ENCODE measurements at regions not wholly inside any gene's neighbourhood (a gene's known extent, or its start where the extent isn't known, plus 50 kb on each side); places are given as distances from the start of the nearest gene placed in this dataset.
"Not testable (repeated sequence)": the region's sequence is repeated elsewhere in the genome, so short reads cannot be mapped to it uniquely, and the experiment has no call there.

DNA sequence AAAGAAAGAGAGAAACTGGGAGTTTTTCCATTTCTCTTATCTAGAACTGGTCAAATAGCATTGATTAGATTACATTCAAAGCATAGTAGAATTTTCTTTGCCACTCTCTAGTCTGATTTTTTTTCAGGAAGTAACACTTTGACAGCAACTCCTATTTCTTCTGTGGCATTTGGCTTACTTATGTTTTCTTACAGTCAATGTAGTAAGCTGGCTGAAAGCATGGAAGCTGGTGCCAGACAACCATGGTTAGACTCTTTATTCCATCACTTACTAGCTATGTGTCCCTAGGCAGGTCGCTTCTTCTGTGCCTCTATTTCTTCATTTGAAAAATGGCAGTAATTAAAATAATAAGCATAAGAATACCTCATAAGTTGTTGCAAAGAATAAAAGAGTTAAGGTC is 54.2 kb upstream of the OPRM1 start:
- no peak for DNase-seq

DNA sequence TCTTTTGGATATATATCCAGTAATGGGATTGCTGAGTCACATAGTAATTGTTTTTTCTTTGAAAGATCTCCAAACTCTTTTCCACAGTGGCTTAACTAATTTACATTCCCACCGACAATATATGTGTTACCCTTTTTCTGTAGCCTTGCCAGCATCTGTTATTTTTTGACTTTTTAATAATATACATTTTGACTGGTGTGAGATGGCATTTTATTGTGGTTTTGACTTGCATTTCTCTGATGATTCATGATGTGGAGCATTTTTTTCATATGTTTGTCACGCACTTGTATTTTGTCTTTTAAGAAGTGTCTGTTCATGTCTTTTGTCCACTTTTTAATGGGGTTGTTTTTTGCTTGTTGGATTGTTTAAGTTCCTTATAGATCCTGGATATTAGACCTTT is 58.9 kb upstream of the OPRM1 start:
- no peak for DNase-seq

DNA sequence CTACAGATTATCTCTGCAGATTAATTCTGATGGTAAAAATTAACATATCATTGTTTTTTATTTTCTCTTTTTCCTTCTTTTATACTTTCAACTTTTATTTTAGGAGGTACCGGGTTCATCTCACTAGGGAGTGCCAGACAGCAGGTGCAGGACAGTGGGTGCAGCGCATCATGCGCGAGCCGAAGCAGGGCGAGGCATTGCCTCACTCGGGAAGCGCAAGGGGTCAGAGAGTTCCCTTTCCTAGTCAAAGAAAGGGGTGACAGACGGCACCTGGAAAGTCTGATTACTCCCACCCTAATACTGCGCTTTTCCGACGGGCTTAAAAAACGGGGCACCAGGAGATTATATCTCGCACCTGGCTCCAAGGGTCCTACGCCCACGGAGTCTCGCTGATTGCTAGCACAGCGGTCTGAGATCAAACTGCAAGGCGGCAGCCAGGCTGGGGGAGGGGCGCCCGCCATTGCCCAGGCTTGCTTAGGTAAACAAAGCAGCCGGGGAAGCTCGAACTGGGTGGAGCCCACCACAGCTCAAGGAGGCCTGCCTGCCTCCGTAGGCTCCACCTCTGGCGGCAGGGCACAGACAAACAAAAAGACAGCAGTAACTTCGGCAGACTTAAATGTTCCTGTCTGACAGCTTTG is 60.0 kb upstream of the OPRM1 start:
- not testable (repeated sequence) for DNase-seq

DNA sequence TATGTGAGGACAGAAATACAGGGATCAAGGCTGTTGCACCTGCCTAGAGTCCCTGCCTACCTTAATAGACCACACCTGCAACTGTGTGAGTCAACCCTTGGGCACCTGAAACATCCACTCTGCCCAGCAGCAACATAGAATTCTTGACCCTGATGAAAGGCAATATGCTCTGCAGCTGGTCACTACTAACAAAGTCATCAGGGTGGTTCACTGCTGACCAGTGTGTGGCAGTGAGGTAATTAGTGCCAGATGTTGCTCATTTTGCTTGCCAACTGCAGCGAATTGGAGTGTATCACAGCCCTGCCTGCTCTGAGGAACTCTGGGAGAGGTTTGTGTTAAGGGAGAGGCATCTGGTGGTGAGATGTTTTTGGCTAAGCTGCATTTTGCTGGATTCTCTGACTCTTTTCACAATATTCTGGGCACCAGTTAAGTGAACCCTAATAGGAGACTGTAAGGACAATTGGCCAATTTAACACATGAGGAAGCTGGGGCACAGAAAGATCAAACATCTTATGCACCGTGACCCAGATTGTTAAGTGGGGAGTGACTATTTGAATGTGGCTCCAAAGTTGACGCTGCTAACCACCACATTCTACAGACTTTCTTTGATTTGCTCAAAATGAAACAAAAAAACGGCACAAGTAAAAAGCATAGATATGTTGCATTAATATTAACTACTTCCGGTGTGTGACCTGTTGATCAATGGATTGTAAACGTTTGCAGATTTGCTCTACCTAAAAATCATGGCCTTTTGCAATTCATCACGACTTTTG is 61.9 kb upstream of the OPRM1 start:
- DNase-seq, result no peak

DNA sequence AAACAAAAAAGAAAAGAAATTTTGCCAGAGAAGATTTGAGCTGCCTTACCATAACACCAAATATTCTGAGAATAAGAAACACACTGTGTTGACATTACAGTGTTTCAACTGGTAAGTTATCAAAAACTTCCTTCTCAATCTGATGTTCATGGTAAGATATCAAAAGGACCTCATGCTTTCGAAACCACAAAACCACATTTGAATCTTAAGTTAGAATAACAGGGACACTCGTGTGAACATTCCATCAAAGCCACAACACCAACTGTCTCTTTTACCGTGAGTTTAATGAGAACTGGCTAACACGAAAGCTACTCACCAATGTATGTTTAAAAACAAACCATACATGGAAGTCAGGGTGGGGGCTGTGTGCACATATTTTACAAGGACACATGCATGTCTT is 73.0 kb upstream of the OPRM1 start:
- no peak for DNase-seq

DNA sequence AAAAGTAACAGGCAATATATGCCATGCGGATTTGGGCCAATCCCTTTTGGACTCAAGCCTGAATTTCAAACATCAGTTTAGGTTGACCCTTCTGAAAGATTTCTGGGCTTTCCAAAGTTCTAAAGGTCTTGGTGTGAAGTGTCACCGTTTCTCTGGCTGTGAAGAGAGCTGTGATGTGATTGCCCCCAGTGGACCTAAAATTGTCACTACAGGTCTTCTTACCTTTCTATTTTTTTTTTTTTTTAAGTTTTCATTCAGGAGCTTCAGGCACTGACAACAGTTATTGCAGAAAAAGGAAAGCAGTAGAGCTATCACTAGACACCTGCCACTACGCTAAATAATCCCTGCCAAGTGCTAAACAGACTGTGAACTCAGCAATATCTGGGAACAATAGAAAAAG is 75.7 kb upstream of the OPRM1 start:
- DNase-seq, result no peak

DNA sequence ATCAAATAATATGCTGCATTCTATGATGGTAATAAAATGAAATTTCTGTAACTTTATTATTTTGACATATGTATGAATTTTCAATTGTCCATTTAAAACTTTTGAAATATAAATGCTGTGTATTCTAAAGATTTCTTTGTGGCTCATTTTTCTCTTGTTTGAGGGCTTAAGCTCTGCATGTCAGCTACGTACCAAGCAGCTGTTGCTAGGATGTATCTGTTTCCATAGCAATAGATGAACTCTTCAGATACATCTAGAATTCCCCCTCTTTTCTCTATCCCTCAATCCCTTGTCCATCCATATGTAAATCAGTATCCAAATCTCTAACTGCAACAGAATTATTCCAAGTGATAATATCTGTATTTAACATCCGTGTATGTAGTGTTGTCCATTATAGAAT is 76.5 kb upstream of the OPRM1 start:
- DNase-seq, result no peak

DNA sequence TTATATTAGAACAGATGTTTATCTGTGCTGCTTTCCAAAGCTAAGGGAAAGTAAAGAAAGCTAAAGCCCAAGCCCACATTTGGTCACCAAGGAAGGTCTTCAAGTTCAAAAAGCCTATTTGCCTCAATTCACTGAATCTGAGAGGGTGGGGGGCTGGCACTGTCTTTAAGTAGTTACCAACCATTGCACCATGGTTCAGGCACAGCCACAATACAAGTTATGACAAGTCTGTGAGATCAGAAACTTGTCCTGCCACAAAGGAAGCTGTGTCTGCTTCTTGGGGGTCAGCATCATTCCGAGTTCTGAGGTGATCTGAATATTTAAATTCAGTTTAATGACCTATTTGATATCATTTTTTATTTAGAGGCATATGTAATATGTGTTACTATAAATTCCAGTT is 78.3 kb upstream of the OPRM1 start:
- no peak for DNase-seq

DNA sequence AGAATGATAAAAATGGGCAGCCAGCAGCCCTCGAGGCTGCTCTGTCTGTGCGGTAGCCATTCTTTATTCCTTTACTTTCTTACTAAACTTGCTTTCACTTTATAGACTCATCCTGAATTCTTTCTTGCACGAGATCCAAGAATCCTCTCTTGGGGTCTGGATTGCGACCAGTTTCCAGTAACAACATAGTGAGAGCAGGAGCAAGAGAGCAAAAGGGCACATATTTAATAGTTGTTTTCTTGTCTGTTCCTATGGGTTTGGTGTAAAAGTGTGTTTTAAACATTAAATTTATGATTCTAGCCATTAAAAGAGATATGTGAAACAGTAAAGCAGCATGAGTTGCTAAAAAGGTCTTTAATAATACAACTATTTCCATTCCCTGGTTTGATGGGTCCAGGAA is 78.8 kb upstream of the OPRM1 start:
- DNase-seq, result no peak

DNA sequence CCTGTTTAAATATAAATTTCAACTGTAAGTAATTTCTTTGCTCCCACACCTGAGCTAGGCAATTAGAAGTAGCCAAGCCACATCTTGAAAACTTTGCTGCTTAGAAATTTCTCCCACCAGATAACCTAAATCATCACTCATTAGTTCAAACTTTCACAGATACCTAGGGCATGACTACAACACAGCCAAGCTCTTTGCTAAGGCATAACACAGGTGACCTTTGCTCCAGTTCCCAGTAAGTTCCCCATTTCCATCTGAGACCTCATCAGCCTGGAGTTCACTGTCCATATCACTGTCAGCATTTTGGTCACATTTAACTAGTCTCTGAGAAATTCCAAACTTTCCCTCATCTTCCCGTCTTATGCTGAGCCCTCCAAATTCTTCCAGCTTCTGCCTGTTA is 79.8 kb upstream of the OPRM1 start:
- DNase-seq, result no peak

DNA sequence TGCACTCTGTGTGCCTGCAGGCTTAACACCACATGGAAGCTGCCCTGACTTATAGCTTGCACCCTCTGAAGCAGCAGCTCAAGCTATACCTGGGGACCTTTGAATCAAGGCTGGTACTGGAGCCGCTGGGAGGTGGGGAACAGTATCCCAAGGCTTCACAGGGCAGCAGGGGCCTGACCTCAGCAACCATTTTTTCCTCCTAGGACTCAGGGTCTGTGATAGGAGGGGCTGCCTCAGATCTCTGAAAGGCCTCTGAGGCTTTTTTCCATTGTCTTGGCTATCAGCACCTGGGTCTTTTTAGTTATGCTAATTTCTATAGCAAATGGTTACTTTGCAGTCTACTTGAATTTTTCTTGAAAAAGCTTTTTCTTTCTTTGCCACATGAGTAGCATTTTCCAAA is 80.2 kb upstream of the OPRM1 start:
- no peak for DNase-seq

DNA sequence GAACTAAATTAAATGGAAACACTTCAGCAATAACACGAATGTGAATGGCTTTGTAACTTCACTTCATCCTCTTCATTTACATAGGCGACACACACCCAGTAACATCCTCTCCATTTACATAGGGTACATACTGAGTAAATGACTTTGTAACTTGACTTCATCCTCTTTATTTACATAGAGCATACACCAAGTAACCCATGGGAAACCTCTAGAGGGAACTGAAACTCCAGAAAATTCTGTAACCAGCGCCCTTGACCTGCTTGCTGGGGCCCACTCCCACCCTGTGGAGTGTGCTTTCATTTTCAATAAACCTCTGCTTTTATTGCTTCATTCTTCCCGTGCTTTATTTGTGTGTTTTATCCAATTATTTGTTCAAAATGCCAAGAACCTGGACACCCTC is 81.6 kb upstream of the OPRM1 start:
- no peak for DNase-seq

DNA sequence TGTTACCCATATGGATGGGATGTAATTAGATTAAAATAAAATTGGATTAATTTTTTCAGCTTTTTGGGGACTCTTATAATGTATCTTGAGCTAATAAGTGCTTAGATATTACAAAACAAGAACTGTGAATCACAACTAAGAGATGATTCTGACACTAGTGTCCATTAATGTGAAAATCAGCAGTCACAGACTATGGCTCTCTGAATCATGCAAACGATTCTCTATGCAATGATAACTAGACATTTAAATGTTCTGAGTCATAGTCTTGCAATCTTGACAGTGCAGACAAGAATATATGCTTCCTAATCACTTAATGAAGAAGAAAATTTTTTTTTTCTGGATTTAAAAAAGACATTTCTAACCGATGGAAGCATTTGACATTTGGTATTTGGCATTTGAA is 82.2 kb upstream of the OPRM1 start:
- DNase-seq, result no peak

DNA sequence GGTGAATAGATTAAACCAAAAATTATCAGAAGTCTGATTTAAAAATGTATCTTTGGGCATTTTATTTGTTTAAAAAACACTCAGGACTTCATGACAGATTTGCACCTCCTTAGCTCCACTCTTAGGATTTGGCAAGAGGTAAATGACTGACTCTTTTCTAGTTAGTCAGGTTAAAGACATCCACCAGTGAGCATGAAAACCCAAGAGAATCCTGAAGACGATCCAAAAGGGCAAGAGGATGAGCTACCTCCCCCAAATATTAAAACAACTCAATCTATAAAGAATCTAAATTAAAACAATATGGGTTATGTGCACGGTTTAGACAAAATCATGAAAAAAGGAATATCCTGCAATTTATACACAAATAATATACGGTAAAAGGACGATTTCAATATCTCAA is 89.4 kb upstream of the OPRM1 start:
- no peak for DNase-seq

DNA sequence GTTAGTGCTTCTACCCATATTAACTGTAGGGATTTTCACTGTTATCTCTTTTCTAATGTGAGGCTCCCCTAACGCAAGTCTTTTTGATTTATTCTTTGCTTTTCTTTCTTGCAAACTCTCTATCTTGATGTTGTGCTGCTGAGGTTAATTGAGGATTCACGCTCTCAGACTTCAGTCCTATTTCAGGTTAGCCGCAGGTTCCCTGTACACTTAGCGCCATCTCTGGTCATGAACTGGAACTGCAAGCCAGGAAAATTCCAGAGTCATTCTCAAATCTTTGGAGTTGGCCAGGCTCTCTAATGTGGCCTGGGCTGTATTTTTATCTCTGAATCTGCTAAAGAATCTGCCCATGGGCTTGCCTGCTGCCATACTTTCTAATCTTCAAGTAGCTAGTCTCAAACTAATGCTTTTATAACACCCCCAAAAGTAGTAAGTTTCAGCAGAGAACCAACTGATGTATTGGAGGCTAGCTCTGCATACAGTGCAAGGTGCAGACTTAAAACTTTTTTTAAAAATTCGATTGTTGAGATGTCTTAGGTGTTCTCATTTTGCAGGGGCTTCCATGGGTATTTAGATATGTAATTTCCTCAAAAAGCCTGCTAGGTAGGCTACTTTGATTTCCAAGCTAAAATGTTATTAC is 91.1 kb upstream of the OPRM1 start:
- peak; percentile 3 for DNase-seq

DNA sequence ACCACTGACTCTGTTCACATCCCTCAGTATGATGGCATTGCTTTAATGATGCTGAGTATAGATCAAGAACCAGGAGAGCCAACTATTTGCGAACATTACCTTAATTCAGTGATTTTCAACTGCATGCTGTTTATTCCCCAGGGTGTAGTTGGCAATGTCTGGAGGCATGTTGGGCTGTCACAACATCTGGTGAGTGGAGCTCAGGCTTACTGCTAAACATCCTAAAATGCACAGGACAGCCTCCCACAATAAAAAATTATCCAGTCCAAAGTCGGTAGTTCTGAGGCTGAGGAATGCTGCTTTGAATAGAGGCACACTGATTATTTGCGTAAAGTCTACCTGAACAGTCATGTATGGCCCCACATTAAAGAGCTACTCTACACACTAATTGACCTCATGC is 94.8 kb upstream of the OPRM1 start:
- no peak for DNase-seq

DNA sequence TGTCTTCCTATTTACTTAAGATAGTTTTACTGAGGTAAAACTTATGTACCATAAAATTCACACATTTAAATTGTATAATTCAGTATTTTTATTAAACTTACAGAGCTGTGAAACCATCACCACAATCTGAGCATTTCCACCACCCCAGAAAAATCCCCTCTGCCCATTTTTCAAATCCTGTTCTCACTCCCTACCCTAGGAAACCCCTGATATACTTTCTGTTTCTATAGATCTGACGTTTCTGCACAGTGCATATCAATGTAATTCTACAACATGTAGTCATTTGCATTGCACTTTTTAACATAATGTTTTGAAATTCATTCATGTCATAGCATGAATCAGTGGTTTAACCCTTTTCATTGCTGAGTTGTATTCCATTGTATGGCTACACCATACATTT is 96.7 kb upstream of the OPRM1 start:
- no peak for DNase-seq

DNA sequence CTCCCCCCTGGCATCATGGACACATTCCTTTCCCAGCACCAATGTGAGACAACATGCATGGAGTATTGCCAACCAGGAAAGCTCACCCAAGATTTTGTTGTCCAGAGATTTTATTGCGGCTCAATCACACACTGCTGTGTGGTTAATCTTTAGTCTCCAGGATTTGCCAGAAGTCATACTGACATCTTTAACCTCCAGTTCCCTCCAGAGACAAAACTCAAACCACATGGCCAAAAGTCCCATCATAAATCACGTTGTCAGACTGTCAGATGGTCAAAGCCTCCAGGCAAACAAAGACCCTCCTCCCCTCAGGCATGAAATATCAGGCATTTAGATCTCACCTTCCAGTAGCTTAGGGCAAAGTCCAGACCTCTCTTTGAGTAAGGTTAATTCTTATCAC is 97.3 kb upstream of the OPRM1 start:
- no peak for DNase-seq

DNA sequence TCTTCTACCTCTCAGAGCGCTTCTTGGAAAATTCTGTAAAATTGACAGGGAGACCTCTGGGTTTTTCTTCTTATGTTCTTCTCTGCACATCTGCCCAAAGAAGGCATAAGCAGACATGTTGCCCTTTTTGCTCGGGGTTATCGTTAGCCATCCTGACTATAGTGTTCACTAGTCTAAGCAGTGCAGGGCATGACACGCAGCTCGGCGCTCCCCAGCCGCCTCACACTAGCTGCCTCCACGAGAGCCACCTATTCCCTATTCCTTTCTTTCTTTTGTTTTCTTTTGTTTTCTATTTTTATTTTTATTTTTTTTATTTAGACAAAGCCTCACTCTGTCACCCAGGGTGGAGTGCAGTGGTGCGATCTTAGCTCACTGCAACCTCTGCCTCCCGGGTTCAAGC is 100.2 kb upstream of the OPRM1 start:
- no peak for DNase-seq

DNA sequence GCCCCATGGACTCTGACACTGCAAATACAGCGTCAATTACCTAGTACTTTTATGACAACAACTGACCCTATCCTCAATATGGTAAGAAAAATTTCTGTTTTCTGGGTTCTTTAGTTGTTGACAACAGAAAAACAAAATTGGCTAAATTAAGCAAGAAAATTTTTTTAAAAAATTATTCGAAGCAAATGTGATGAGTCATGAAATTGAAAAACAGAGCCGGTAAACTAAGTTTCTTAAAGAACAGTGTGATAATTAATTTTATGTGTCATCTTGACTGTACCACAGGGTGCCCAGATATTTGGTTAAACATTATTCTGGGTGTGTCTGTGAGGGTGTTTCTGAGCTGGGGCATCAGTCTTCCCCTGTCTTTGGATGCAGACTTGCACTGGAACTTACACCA is 107.6 kb upstream of the OPRM1 start:
- DNase-seq, result no peak

DNA sequence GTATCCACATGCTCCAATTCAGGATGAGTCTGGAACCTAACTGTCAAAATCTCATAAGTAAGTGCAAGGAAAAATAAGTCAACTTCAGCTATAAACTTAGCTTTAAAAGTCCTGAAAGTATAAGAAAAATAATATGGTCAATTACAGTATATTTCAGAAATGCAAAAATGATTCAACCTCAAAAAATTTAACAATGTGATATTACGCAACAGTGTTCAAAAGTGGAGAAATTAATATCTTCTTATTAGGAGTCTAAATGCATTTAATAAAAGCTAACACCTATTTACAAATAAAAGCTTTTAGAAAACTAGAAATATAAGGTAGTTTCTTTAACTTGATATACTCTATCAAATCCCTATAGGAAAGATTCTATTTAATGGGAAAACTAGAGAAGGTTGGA is 111.2 kb upstream of the OPRM1 start:
- no peak for DNase-seq

DNA sequence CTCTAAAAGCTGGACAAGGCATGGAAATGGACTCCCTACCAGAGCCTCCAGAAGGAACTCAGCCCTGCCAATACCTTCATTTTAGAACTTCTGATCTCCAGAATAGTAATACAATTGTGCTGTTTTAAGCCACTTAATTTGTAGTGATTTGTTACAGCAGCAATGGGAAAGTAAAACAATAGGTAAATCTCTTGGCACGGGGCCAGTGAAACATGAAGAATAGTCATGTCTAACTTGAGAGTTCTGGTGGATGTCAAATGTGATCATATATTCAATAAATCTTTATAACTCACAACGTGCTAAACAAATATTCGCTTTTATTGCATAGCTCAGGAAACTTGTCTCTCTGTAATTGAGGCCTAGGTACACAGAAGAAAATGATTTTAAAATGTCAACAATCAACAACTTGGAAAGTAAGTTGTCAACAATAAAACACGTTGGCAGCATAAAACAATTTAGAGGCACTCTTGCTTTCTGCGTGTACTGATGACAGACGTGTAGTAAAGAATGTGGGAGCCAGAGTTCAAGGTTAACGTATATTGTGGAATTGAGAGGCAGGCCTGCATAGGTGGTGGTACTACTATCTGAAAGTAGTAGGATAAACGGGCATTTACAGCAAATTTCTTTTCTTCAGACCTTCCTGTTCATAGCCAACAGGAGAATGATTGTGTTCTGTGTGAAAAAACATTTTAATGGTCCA is 140.5 kb upstream of the OPRM1 start:
- DNase-seq, result no peak

DNA sequence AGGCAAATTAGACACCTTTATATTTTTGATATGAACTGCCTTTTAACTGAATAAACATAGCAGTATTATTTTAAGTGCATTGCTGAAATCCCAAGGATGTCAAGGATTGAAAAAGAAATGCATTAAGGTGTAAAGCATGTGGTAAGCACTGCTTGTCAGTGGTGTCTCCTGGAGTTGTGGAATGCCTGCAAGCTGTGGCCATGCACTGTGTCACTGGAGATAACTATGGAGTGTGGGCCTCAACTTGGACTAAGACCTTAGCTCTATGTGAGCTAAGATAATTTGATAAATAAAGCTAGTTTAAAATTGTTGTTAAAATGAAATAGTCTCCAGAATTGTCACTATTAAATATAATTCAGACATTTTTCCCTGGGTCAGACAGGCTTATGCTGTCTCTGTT is 156.6 kb upstream of the OPRM1 start:
- DNase-seq, result no peak

DNA sequence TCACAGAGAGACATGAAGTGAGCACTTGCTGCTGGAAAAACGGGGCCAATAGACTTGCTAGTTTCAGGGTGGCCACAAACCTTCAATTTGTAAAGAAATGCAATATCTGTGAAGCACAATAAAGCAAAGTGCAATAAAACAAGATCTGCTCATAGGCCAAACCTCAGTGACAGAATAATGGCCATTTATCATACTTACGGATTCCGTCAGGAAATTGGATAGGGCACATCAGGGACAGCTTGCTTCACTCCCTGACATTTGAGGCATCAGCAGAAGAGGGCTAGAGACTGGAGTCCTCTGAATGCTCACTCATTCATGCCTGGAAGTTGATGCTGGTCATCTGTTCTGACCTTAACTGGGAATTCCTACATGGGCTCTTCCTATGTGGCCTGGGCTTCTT is 165.5 kb upstream of the OPRM1 start:
- DNase-seq, result no peak

Data from stimulated activated CD4-positive, alpha-beta T cell treated with anti-CD3 and anti-CD28 coated beads, Interleukin-15, amount 100 ng/mL, for 24 hours (primary cell).